Lower leg skin (tissue), 4 donors: ENCODE measurements at regions not wholly inside any gene's neighbourhood (a gene's known extent, or its start where the extent isn't known, plus 50 kb on each side); places are given as distances from the start of the nearest gene placed in this dataset.

ENCODE experiments used
- DNase-seq, 2 donors: peaks; one replicate each; pipeline ENCODE4 v3.0.0-alpha.2; 2019; ENCODE audit warnings: low spot score in 2 of 2
- H3K4me3 ChIP-seq: fragments of 200-600 bp; sonication (generic); 2 replicates; pipeline ENCODE4 v1.5.1; 2017; ENCODE audit warnings: mild to moderate bottlenecking, low read depth; ENCODE audit not compliant: poor library complexity, severe bottlenecking
- POLR2A ChIP-seq, 2 donors: fragments of 450-650 bp; IDR thresholded peaks; one replicate each; pipeline ENCODE4 v1.6.1; 2016 to 2017; ENCODE audit warnings: antibody characterized with exemption in 2 of 2, mild to moderate bottlenecking in 1 of 2, moderate library complexity in 1 of 2
- WGBS, 2 donors: methylation state at CpG; one replicate each; pipeline ENCODE4 v1.1.5; 2018; 5-methylcytosine and 5-hydroxymethylcytosine counted together
- intact Hi-C: fragments of 100-400 bp; cut with DNase I; formaldehyde crosslinking; loops from one replicate; pipeline ENCODE4 v1.15.0; 2023; ENCODE audit warnings: low total_unique reads
- TF ChIP-seq, protein P1 (sequence below), 3 donors: fragments of 450-650 bp; IDR thresholded peaks; one replicate each; pipeline ENCODE4 v1.5.1; 2016; ENCODE audit warnings: antibody characterized with exemption in 3 of 3, mild to moderate bottlenecking in 3 of 3, moderate library complexity in 2 of 3

DNA sequence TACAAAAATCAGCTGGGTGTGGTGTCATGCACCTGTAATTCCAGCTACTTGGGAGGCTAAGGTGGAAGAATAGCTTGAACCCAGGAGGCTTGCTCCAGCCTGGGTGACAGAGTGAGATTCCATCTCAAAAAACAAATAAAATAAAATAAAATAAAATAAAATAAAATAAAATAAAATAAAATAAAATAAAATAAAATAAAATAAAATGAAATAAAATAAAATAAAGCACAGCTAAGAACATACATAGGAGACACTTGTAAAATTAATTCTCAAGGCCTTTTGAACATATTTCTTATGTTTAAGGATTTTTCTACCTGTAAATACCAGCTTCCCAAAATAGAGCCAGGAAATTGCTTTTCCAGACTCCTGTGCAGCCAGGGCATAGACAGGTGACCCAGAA, 703.0 kb downstream of the ZPLD1 start:
- TF ChIP-seq, protein P1, sequence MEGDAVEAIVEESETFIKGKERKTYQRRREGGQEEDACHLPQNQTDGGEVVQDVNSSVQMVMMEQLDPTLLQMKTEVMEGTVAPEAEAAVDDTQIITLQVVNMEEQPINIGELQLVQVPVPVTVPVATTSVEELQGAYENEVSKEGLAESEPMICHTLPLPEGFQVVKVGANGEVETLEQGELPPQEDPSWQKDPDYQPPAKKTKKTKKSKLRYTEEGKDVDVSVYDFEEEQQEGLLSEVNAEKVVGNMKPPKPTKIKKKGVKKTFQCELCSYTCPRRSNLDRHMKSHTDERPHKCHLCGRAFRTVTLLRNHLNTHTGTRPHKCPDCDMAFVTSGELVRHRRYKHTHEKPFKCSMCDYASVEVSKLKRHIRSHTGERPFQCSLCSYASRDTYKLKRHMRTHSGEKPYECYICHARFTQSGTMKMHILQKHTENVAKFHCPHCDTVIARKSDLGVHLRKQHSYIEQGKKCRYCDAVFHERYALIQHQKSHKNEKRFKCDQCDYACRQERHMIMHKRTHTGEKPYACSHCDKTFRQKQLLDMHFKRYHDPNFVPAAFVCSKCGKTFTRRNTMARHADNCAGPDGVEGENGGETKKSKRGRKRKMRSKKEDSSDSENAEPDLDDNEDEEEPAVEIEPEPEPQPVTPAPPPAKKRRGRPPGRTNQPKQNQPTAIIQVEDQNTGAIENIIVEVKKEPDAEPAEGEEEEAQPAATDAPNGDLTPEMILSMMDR (IDR thresholded peaks at IDR 0.05) = no peak
- no peak for TF ChIP-seq POLR2A (IDR thresholded peaks at IDR 0.05)
- no peak overlapping the region for H3K4me3 ChIP-seq
- intact Hi-C loops = no loop called here
- DNase-seq = no peak

DNA sequence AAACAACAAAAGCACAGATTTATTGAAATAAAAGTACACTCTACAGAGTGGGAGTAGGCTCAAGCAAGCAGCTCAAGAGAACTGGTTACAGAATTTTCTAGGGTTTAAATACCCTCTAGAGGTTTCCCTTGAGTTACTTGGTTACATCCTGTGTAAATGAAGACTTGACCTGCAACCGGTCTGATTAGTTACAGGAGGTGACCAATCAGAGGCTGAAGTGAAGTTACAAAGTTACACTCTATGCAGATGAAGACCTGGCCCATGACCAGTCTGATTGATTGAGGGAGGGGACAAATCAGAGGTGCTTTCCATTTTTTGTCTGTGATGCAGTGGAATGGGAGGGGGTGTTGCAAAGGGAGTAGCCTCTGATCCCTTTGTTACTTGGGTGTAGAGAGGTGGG, 723.4 kb downstream of the ZPLD1 start:
- DNase-seq = no peak
- WGBS, 2 donors = 45 to 57% methylated on average over 1 of the region's 1 CpG
- TF ChIP-seq, protein P1 (IDR thresholded peaks at IDR 0.05) = no peak
- no peak for TF ChIP-seq POLR2A (IDR thresholded peaks at IDR 0.05)
- H3K4me3 ChIP-seq = no peak overlapping the region
- intact Hi-C loops = no loop called here

GRCh38 chr3:103166890-103167289, 732.1 kb downstream of the ZPLD1 start:
- no peak for DNase-seq
- TF ChIP-seq POLR2A (IDR thresholded peaks at IDR 0.05) = no peak
- TF ChIP-seq, protein P1 (IDR thresholded peaks at IDR 0.05) = no peak
- WGBS, 2 donors = 96 to 98% methylated on average over 13 of the region's 13 CpGs
- intact Hi-C loops = no loop called here
- no peak overlapping the region for H3K4me3 ChIP-seq

- 81 to 88% methylated on average over 6 of the region's 6 CpGs for WGBS, 2 donors
- no peak overlapping the region for H3K4me3 ChIP-seq
- intact Hi-C loops = no loop called here
- TF ChIP-seq POLR2A (IDR thresholded peaks at IDR 0.05) = no peak
- TF ChIP-seq, protein P1 (IDR thresholded peaks at IDR 0.05) = no peak
- DNase-seq = no peak
Observed at GRCh38 chr3:103167850-103168249, 733.0 kb downstream of the ZPLD1 start.

DNA sequence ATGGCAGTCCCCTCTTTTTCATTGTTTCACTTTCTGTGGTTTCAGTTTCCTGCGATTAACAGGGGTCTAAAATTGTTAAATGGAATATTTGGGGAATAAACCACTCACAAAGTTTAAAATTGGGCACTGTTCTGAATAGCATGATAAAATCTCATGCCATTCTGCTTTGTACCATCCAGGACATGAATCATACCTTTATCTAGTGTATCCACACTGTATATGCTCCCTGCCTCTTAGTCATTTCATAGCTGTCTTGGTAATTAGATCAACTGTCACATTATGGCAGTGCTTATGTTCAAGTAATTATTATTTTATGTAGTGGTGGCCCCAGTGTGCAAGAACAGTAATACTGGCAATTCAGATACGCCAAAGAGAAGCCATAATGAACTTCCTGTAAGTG, 734.5 kb downstream of the ZPLD1 start:
- TF ChIP-seq, protein P1 (IDR thresholded peaks at IDR 0.05) = no peak
- no peak for TF ChIP-seq POLR2A (IDR thresholded peaks at IDR 0.05)
- no peak overlapping the region for H3K4me3 ChIP-seq
- whole genome bisulfite sequencing, 2 donors = 70 to 74% methylated on average over 2 of the region's 2 CpGs
- no peak for DNase-seq
- intact Hi-C loops = no loop called here

GRCh38 chr3:103170651-103171050, 735.8 kb downstream of the ZPLD1 start:
- intact Hi-C loops = no loop called here
- no peak for DNase-seq
- no peak overlapping the region for H3K4me3 ChIP-seq
- no peak for TF ChIP-seq POLR2A (IDR thresholded peaks at IDR 0.05)
- TF ChIP-seq, protein P1 (IDR thresholded peaks at IDR 0.05) = no peak
